GM18907 (cell line): ENCODE measurements at regions not wholly inside any gene's neighbourhood (a gene's known extent, or its start where the extent isn't known, plus 50 kb on each side); places are given as distances from the start of the nearest gene placed in this dataset.
"Not testable (repeated sequence)": the region's sequence is repeated elsewhere in the genome, so short reads cannot be mapped to it uniquely, and the experiment has no call there.

Experiments used
- ATAC-seq: cut with Tn5 transposase; IDR thresholded peaks from one replicate; pipeline ENCODE4 v1.9.1; 2021; ENCODE audit warnings: mild to moderate bottlenecking, moderate library complexity; ENCODE audit not compliant: unreplicated experiment

DNA sequence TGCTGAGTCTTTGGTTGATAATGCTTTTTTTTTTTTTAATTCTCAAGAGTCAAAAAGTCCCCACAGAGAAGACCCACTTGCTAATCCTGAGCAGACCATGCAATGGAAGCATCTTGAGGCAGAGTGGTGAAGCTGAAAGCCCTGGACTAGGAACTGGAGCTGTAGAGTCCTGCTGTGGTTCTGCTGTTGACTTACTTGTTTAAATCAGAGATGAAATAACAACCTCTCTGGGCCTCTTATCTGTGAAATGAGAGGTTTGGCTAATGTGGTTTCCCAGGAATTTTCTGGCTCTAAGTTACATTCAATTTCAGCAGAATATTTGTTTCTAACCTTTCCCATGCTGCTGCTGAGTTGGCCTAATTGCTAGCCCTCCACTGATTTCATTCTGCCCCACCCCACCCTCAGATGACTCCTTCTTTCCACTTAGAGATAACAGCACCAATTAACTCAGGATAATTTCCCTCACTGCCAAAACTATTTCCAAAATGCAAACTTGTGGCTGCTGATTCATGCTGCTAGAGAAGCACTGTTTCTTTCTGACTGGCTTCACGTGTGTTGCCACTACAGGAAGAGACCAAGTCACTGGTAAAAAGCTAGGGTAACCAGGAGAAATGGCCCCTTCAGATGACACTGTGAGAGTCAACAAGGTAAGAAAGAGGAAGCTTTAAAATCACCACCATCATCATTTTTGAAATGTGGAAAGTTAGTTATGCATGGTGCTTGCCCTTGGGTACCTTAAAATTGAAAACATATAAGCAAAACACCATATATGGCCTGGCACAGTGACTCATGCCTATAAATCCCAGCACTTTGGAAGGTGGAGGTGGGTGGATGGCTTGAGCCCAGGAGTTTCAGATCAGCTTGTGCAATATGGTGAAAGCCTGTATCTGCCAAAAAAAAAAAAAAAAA is 326.4 kb downstream of the DCHS2 start:
- peak; percentile 82 for ATAC-seq

GRCh38 chr4:154160519-154161301 is 330.9 kb downstream of the DCHS2 start:
- ATAC-seq, result no peak

- ATAC-seq, result no peak
Observed at GRCh38 chr4:154158361-154159155, 333.0 kb downstream of the DCHS2 start.

- no peak for ATAC-seq
Observed at GRCh38 chr4:154152546-154152945, 339.1 kb downstream of the DCHS2 start.

GRCh38 chr4:154149236-154149635 is 342.4 kb downstream of the DCHS2 start:
- ATAC-seq, result not testable (repeated sequence)

DNA sequence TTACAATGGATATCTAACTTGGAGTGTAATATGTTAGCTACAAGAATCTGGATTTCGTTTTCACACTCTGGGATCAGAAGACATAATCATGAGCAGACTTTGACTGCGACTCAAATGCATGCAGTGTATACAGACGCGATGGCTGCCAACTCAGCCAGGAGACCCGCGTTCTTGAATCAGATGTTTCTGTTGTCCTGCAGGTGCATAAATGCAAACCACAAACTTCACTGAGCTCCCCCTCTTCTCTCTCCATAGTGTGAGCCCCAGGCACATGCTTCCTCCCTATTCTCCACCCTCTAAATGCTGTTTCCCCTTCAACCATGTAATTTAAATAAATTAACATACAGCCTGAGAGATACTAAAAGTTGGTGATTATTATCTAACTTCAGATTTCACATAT is 347.9 kb downstream of the DCHS2 start:
- ATAC-seq, result no peak

- ATAC-seq, result no peak
Observed at GRCh38 chr4:154142664-154143063, 348.9 kb downstream of the DCHS2 start.

DNA sequence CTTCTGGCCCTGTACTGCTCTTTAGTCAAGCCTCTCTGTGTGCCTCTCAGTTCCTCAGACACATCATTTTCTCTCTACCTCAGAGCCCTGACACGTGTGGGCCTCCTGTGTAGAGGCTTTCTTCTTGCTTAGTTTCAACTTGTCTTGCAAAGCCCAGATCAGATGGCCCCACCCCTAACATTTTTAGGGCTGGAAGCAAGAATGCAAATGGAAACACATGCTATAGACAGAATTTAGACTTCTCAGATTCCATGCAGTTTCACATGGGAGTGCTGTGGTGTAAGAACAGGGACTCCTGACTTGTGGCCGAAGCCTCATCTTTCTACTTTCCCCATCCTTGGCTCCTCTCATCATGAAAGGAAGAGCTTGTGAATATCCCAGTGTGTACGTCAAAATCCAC is 350.7 kb downstream of the DCHS2 start:
- ATAC-seq, result no peak

GRCh38 chr4:154137320-154137905 is 348.5 kb upstream of the SFRP2 start:
- no peak for ATAC-seq

- ATAC-seq, result no peak
Observed at GRCh38 chr4:154135576-154135975, 346.7 kb upstream of the SFRP2 start.

GRCh38 chr4:154132406-154132805 is 343.5 kb upstream of the SFRP2 start:
- no peak for ATAC-seq

- no peak for ATAC-seq
Observed at GRCh38 chr4:154126276-154126675, 337.4 kb upstream of the SFRP2 start.

DNA sequence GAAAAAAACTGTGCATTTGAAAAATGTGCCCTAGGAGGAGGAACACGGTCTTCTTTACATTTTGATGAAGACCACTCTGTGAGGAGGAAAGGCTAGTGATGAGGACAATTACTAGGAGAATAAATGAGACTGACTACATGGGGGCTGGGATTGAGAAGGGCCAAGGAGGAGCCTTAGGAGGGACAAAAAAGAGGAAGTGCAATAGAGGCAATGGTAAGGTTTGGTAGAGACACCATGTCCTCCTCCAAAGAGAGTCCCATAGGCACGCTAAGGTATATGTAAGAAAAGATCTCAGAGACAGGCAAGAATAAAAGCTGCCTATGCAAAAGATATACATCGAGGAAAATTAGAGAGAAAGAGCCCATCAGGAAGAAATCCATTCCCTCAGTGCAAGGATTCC is 336.5 kb upstream of the SFRP2 start:
- no peak for ATAC-seq

GRCh38 chr4:154124539-154125255 is 335.8 kb upstream of the SFRP2 start:
- ATAC-seq, result no peak

DNA sequence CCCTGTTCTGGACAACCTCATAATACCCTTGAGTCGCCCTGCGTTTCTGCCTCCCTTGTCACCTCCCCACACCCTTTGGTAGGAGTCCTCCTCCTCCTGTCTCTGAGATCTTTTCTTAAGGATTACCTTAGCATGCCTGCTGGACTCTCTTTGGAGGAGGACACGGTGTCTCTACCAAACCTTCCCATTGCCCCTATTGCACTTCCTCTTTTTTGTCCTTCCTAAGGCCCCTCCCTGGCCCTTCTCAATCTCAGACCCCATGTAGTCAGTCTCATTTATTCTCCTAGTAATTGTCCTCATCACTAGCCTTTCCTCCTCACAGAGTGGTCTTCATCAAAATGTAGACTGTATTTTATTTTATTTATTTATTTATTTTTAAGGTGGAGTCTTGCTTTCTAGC is 335.0 kb upstream of the SFRP2 start:
- ATAC-seq, result no peak

DNA sequence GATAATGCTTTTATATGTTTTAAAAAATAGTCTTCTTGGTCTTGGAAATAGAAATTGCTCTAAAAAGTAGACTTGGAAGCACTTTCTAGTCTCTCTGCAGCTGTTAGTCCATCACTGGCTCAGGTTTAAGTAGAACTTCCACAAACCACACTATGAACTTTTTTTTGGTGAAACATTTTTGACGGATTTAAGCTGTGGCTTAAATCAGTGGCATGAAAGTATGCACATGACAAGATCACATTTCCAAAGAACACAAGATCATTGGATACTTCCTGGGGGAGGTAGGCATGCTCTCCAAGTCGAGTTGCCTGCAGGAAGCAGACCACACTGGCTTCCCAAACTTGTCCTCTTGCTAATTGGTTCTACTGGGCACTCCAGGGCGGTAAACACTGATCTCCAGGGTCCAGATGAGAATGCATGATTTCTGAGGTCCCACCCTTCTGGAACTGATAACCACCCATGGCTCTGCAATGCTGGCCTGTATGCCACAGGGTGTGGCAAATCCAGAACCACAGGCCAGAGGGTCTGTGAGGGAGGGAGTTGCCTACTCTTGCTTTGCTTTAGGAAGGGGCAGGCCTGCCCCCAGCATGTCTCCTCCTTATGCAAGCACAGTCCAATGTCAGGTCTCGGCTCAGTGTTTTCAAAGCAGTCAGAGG is 331.9 kb upstream of the SFRP2 start:
- no peak for ATAC-seq

DNA sequence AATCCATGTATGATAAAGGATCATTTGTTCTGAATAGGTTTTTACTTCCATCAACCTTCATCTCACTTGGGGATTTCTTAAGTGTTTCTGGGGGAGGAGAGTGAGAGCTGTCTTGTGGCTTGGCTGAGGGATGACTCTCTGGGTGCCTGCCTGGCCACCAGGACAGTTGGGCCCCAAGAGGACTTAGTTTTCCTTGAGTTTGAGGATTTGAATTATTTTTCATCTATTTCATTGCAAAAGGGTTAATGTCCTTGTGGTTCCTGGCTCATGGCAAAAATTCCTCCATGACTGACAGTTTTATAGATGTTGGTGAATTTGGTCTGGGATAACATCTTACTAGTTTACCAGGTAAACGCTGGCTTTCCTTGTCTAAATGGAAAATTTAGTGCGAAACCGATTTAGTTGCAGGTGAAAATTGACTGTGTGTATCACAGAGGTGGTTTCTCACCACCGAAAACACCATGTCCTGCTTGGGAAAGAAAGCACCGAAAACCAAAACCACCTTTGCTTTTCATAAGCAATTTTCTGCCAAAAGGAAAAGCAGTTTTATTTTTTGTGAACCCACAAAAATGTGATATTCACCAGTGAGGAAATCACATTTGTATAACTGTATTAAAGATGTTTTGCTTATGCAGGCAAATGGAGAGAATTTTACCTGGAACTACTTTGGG is 331.3 kb upstream of the SFRP2 start:
- ATAC-seq, result no peak

DNA sequence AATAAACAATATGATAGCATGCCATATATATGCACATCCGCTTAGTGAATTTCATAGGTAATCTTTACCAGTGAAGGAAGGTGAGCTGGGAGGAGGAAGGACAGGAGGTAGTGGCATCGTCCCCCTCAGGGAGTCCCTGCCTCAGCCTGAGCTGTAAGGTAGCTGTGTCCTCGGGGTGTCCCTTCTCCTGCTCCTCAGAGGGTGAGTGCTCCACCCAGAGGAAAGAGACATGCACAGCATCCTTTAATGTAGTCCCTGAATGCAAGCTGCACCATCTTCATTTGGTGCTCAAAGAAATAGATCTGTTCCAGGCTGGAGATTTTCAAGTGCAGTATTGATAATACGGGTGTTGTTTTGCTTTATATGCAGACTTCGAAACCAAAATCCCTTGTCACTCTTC is 330.4 kb upstream of the SFRP2 start:
- ATAC-seq, result peak; percentile 64

- not testable (repeated sequence) for ATAC-seq
Observed at GRCh38 chr4:154117726-154118125, 328.8 kb upstream of the SFRP2 start.
